Keratinocyte (primary cell): ENCODE measurements at regions not wholly inside any gene's neighbourhood (a gene's known extent, or its start where the extent isn't known, plus 50 kb on each side); places are given as distances from the start of the nearest gene placed in this dataset.

ENCODE experiments used
- CTCF ChIP-seq, 3 experiments: IDR thresholded peaks in 1 of 3; conservative IDR thresholded peaks in 1 of 3; optimal IDR thresholded peaks in 1 of 3; 2 replicates in 2 of 3; 3 replicates in 1 of 3; pipeline versions ENCODE3 to v1.5.1; 2011; ENCODE audit warnings: low read length in 3 of 3, mild to moderate bottlenecking in 3 of 3, moderate library complexity in 2 of 3, control low read depth in 1 of 3, inconsistent platforms in 1 of 3; ENCODE audit not compliant: insufficient read depth in 2 of 3; ENCODE audit errors: extremely low read depth in 1 of 3
- EZH2 ChIP-seq: IDR thresholded peaks from one replicate; pipeline ENCODE4 v1.6.1; 2012; ENCODE audit warnings: inconsistent platforms, mild to moderate bottlenecking, low read length, moderate library complexity

DNA sequence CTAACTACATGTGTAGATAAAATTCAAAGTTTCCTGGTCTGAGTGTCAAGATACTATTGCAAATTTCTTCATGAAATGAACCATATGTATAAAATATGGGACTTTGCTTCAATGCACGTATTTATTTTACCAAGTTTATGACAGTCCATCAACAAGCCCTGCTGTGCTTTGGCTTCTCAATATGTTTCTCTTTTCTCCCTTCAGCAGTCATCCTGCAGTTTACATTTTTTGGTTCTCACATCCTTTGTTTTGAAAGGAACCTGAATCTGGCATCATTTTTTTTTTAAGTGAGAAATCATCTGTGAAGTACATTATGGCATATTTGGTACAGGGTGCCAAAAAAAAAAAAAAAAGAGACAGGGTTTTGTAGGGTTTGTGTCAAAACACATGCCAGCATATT lies 65.1 kb downstream of the YIPF5 start:
- TF ChIP-seq CTCF (optimal IDR thresholded peaks at IDR 0.05 in 1 of 3, IDR thresholded peaks at IDR 0.05 in 1 of 3, conservative IDR thresholded peaks at IDR 0.05 in 1 of 3; ENCODE audit: extremely low read depth in 1 of 3, insufficient read depth in 2 of 3, low read length in 3 of 3) (no peak), EZH2 (no peak)
